ENCODE measurements at regions not wholly inside any gene's neighbourhood (a gene's known extent, or its start where the extent isn't known, plus 50 kb on each side); places are given as distances from the start of the nearest gene placed in this dataset.

GRCh38 chr17:45577571-45578279 lies 87.2 kb upstream of the PLEKHM1 start:
- Mint-ChIP-seq H3K27me3 (ENCODE audit: low read depth) (no peaks in the 10 kb centered on the region), H3K9me3 (ENCODE audit: low read depth) (no peaks in the 10 kb centered on the region), H3K4me3 (ENCODE audit: unreplicated experiment) (no peak overlapping the region), H3K36me3 (ENCODE audit: low read depth) (no peaks in the 10 kb centered on the region), H3K27ac (ENCODE audit: unreplicated experiment) (no peak overlapping the region), H3K4me1 (ENCODE audit: low read depth) (peaks cover 43% of the 10 kb centered on the region)
- no peak for DNase-seq (ENCODE audit: low spot score)
- TF ChIP-seq CTCF (IDR thresholded peaks at IDR 0.05), result no peak

GRCh38 chr17:45578516-45579455 lies 88.3 kb upstream of the PLEKHM1 start:
- no peaks in the 10 kb centered on the region for H3K9me3 Mint-ChIP-seq (ENCODE audit: low read depth)
- H3K36me3 Mint-ChIP-seq (ENCODE audit: low read depth), result no peaks in the 10 kb centered on the region
- H3K27ac Mint-ChIP-seq (ENCODE audit: unreplicated experiment), result no peak overlapping the region
- DNase-seq (ENCODE audit: low spot score), result no peak
- no peaks in the 10 kb centered on the region for H3K27me3 Mint-ChIP-seq (ENCODE audit: low read depth)
- no peak overlapping the region for H3K4me3 Mint-ChIP-seq (ENCODE audit: unreplicated experiment)
- H3K4me1 Mint-ChIP-seq (ENCODE audit: low read depth), result peaks cover 48% of the 10 kb centered on the region
- no peak for TF ChIP-seq CTCF (IDR thresholded peaks at IDR 0.05)

- no peaks in the 10 kb centered on the region for H3K27me3 Mint-ChIP-seq (ENCODE audit: low read depth)
- no peak overlapping the region for H3K27ac Mint-ChIP-seq (ENCODE audit: unreplicated experiment)
- peaks cover 43% of the 10 kb centered on the region for H3K4me1 Mint-ChIP-seq (ENCODE audit: low read depth)
- no peaks in the 10 kb centered on the region for H3K9me3 Mint-ChIP-seq (ENCODE audit: low read depth)
- H3K36me3 Mint-ChIP-seq (ENCODE audit: low read depth), result no peaks in the 10 kb centered on the region
- no peak for TF ChIP-seq CTCF (IDR thresholded peaks at IDR 0.05)
- no peak overlapping the region for H3K4me3 Mint-ChIP-seq (ENCODE audit: unreplicated experiment)
- DNase-seq (ENCODE audit: low spot score), result no peak
These were observed 89.3 kb upstream of the PLEKHM1 start for GRCh38 chr17:45579529-45580495.

- no peak for DNase-seq (ENCODE audit: low spot score)
- no peak for TF ChIP-seq CTCF (IDR thresholded peaks at IDR 0.05)
- H3K4me3 Mint-ChIP-seq (ENCODE audit: unreplicated experiment), result no peak overlapping the region
- peaks cover 37% of the 10 kb centered on the region for H3K4me1 Mint-ChIP-seq (ENCODE audit: low read depth)
- no peaks in the 10 kb centered on the region for H3K27me3 Mint-ChIP-seq (ENCODE audit: low read depth)
- H3K36me3 Mint-ChIP-seq (ENCODE audit: low read depth), result no peaks in the 10 kb centered on the region
- H3K27ac Mint-ChIP-seq (ENCODE audit: unreplicated experiment), result no peak overlapping the region
- H3K9me3 Mint-ChIP-seq (ENCODE audit: low read depth), result no peaks in the 10 kb centered on the region
These were observed 90.4 kb upstream of the PLEKHM1 start for GRCh38 chr17:45580924-45581323.

Measured in chondrocyte (in vitro differentiated cells).